ENCODE measurements at regions not wholly inside any gene's neighbourhood (a gene's known extent, or its start where the extent isn't known, plus 50 kb on each side); places are given as distances from the start of the nearest gene placed in this dataset.

DNA sequence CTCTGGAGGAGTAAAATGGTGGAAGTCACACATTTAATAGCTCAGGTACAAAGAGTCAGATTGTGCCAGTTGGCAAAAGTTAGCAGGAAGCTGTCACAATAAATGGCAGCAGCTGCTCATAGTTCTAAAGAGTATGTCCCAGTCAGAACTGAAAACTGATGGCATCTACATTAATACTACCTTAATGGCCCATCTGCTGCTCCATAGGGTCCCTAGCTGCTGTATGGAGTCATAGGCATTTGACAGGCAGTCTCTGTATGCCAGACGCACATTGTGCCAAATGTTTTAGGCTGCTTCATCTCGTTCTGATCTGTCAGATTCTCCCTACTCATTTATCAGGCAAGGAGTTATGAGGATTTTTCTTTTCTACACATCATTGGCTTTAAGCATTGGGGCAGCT lies 515.8 kb upstream of the ARRDC3 start:
- TF ChIP-seq, protein P1, sequence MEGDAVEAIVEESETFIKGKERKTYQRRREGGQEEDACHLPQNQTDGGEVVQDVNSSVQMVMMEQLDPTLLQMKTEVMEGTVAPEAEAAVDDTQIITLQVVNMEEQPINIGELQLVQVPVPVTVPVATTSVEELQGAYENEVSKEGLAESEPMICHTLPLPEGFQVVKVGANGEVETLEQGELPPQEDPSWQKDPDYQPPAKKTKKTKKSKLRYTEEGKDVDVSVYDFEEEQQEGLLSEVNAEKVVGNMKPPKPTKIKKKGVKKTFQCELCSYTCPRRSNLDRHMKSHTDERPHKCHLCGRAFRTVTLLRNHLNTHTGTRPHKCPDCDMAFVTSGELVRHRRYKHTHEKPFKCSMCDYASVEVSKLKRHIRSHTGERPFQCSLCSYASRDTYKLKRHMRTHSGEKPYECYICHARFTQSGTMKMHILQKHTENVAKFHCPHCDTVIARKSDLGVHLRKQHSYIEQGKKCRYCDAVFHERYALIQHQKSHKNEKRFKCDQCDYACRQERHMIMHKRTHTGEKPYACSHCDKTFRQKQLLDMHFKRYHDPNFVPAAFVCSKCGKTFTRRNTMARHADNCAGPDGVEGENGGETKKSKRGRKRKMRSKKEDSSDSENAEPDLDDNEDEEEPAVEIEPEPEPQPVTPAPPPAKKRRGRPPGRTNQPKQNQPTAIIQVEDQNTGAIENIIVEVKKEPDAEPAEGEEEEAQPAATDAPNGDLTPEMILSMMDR (conservative IDR thresholded peaks at IDR 0.05; ENCODE audit: low read length): no peak
- TF ChIP-seq EZH2phosphoT487 (IDR thresholded peaks at IDR 0.05; ENCODE audit: borderline replicate concordance): no peak

Measured in Loucy (cell line).